Activated naive CD4-positive, alpha-beta T cell (primary cell): ENCODE measurements at regions not wholly inside any gene's neighbourhood (a gene's known extent, or its start where the extent isn't known, plus 50 kb on each side); places are given as distances from the start of the nearest gene placed in this dataset.
"Not testable (repeated sequence)": the region's sequence is repeated elsewhere in the genome, so short reads cannot be mapped to it uniquely, and the experiment has no call there.

Experiments used
- DNase-seq, 4 experiments: peaks; one replicate each; lab custom pipeline; 2025; lab: John Stamatoyannopoulos, UW

- DNase-seq, result no peak
Observed at GRCh38 chr6:27190126-27190525, 57.4 kb upstream of the PRSS16 start.

- DNase-seq, result not testable (repeated sequence)
Observed at GRCh38 chr6:27194453-27194852, 53.0 kb upstream of the PRSS16 start.

GRCh38 chr6:27195547-27195946, 52.0 kb upstream of the PRSS16 start:
- DNase-seq, result not testable (repeated sequence)
